NCI-H2227 (cell line): ENCODE measurements at regions not wholly inside any gene's neighbourhood (a gene's known extent, or its start where the extent isn't known, plus 50 kb on each side); places are given as distances from the start of the nearest gene placed in this dataset.

Source experiments
- DNase-seq: peaks from one replicate; lab custom pipeline; 2025; ENCODE audit not compliant: unreplicated experiment; lab: John Stamatoyannopoulos, UW

DNA sequence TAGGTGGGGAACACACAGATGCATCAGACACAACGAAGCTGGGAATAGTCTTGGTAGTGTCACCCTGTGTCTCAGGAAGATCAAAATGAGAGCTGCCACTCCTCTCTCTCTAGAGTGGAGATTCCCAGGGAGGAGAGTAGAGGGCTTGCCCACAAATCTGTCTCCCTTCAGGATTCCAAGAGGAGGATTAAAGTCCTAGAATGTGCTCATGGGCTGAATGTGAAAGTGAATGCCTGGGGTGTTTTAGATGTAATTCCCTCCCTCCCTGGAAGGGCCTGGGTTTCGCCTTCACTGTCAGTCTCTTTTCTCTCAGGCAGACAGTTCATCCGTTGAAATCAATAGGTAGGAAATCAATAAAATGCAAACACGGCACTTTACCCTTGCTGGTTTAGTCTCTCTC, 282.6 kb upstream of the PPARGC1A start:
- DNase-seq, result no peak

DNA sequence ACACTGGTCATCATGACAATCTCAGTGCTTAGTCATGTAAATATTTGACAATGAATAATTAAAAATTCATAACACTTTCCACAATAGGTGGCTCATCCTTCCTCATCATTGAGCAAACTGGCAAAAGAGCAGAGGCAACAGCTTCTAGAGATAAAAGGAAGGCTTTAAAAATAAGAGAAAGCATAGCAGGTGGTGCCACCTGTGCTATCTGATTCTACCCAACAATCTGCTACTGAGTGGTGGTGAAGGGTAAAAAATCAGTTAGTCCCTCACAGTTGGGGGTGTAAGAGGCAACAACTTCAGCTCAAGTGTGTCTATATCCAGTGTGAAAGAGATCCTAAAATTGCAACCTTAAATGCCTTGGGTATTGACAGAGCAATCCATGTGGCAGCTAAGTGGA, 280.1 kb upstream of the PPARGC1A start:
- DNase-seq, result no peak

DNA sequence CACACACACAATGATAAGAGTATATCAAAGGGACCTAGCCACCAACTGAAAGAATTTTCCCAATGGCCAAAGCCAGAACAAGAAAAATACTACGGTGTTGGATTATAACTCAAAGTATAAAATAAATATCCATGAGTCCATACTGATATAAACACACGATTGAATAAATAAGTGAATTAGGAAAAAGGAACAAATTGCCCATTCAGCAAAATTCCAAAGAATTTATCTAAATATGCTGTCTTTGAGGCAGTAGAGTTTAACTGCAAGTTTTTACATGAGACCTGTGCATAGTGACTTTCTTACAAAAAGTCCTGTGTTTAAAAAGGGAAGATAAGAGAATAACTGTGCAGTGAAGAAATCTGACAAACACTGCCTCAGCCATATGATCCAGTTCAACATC, 278.8 kb upstream of the PPARGC1A start:
- no peak for DNase-seq

DNA sequence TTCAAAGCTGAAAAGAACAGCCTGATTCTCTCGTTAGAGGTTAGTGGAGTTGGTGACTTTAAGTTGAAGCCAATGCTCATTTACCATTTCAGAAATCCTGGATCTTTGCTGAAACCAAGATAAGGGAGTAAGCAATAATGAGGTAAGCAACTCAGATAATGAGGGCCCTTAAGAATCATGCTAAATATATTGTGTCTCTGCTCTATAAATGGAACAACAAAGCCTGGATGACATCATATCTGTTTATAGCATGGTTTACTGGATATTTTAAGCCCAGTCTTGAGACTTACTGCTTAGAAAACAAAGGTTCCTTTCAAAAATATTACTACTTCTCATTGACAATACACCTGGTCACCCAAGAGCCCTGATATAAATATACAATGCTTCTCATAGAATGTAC, 276.7 kb upstream of the PPARGC1A start:
- no peak for DNase-seq

DNA sequence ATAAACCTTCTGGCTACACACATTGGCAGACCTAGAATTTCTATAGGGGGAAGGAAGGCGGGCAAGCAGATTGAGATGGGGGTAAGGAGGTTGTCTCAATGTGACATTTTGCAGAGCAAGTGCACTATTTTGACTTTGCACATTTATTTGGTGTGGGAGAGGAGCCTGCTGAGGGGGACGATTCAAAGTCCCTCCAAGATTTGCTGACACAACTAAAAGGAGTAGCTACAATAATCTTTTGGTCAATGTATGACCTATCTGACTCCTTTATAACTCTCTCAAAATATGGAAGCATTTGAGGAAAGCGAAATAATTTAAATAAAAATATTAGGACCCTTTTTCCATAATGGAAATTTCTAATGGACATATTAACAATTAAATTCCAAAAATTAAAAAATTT, 274.9 kb upstream of the PPARGC1A start:
- DNase-seq, result no peak

DNA sequence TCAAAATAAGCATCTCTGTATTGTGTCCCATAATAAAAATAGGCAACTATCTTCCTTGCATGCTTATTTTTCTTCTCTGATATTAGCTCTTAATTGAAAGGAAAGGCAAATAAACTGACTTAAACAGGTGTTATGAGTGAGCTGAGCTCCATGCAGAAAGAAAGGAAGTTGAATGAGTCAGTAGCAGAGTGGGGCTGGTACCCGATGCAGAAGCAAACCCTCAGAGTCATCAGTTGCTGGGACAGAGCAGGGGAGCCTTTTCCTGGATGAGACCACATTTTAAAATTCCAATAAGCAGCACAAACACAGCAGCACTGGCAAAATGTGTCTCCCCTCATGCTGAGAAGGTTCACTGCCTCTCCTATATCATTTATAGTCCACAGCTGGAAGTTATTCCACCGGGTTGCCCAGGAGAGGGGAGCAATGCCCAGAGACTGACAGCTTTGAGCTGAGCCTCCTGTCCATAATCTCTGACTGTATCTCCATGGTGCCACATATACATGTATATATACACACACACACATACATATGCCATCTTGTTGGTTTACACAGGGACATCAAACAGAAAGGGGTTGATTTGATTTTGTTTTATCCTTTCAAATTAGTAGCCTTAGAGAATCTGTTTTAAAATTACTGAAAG, 274.3 kb upstream of the PPARGC1A start:
- no peak for DNase-seq

DNA sequence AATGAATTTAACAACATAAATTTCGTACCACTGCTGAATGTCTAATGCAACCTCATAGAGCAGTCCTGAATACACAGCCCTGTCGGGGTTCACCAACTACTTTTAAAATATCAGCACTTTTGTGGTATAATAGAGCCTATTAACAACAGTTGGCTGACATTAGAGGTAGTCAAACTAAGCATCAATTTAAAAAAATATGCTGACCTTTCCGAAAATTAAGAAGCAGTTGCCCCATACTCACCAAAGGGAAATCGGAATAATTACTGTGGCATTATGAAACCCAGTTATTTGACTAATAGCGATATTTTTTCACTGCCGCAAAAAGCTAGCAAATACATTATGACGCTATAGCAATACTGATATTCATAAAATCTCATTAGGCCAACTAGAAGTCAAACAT, 273.5 kb upstream of the PPARGC1A start:
- no peak for DNase-seq

DNA sequence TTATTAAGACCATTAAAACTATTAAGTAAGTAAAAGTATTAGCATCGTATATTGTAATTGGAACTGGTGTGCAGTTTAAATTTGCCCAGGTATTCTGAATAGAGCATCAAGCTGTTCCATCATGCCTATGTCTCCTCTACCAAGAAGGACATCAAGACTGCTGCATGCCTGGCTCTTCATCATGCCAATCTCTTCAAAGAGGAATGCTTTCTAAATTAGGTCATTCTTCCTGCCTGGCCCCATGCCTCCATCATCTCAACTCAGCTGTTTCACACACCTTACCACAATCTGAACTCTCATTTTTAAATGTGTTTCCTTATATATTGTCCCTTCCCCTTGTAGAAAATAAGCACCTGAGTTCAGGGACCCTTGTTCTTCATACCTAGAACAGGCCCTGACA, 270.5 kb upstream of the PPARGC1A start:
- DNase-seq, result no peak

DNA sequence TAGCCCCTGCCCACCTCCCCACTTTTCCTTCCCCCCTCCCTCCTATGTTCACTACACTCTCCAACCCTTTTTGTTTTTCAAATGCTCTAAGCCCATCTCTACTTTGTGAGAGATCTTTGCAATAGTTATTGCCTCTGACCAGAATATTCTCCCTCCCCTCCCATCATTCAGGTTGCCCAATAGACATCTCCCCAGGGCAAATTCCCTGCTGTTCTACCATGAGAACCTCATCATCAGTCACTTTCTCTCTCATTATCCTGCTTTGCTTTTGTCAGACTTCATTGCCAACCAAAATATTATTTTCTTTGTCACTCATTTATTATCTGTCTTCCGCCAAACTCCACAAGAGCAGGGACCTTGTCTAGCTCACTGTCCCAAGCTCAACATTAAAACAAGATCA, 268.2 kb upstream of the PPARGC1A start:
- DNase-seq, result no peak

DNA sequence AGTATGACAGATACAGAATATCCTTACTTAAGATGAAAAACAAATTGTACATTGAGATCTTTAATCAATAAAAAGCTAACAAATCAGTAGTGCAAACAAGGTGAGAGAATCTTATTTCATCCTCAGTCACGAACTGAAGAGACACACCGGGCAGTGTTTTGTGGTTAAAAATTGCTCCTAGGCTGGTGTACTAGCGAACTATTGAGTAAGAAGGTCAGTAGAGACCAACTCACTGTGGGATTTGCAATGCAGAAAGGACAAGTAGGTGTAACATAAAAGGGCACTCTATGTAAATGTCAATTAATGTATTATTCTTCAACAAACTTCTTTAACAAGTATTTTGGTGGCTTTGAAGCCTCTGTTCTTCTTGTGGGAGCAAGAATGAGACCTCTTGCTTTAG, 260.2 kb upstream of the PPARGC1A start:
- DNase-seq, result no peak

DNA sequence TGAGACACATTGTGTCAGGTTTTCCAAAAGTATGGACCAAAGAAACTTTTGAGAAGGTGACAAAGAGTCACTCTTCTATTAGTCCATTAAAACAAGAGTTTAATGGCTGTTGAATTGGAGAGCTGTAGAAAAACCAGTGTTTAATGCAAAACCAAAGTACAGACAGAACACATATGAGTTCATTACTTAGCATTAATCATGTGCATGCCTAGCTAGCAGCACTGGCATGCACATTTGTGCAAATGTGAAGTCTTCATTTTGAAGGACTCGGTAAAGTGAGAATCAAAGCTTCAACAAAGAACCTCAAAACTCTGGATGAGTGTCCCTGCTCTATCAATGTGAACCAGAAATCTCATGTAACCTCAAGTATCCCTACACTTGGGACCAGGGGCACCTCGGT, 256.3 kb upstream of the PPARGC1A start:
- DNase-seq, result no peak

DNA sequence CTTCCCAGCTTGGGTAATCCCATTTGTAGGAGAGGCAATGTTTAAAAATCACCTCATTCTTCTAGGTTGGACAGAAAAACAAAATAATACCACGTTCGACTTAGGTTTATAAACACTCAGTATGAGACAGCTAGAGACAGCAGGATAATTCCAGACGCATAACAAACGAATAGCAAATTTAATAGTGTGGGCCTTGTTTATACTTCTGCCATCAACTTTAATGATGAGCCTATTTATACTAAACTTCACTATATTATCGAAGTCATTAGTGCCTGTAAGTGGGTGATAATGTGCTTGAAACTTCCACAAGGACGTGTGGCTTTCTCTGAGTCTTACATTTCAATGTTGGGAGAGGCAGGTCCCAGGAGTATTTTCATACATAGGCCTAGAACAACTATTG, 255.7 kb upstream of the PPARGC1A start:
- no peak for DNase-seq

DNA sequence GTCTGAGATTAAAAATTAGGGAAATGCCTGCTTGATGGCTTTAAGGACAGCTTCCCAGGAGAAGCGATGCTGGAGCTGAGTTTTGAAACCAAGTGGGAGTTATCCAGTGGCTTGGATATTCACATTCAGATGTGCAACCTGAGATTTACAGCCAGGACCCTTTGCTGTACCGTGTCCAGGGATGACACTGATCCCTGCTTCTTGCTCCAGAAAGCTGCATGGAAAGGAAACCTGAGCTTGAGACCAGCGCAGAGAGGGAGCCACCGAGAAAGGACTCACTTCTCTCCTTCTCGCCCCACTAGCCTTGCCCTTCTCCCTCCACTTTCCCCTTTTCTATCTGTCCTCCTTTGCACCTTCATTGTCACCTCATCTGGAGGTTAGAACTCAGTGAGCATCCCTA, 254.5 kb upstream of the PPARGC1A start:
- DNase-seq, result no peak

DNA sequence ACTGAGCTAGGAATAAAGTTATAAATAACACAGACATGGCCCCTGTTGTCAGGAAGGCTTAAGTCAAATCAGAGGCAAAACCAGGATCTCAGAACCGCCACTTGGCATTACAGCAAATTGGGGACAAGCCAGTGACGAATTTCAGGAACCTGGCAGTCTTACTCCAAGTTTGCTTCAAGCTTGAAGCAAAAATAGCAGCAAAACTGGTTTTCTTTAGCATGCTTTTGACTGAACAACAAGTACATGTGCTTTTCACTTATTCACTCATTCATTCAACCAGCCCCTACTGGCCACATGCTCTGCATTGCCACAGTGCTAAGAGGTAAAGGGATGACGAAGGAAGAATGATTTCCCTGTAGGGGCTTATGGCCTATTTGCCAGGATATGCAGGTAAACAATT, 253.9 kb upstream of the PPARGC1A start:
- no peak for DNase-seq

DNA sequence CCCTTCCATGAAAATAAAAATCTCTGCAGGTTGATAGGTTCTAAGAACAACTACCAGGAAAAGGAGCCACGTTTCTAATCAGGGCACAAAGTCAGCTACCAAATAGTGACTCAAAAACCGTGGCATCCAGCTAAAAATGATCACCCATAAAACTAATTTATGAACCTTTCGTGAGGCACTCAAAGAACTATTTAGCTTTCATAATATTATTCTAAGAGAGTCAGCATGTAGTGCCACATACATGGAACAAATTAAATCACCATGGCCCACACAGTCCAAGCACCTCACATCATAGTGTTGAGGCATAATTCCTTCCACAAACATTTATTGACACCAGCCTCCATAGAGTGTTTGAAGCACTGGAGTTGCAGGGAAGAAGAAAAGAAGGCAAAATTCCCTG, 252.0 kb upstream of the PPARGC1A start:
- no peak for DNase-seq

DNA sequence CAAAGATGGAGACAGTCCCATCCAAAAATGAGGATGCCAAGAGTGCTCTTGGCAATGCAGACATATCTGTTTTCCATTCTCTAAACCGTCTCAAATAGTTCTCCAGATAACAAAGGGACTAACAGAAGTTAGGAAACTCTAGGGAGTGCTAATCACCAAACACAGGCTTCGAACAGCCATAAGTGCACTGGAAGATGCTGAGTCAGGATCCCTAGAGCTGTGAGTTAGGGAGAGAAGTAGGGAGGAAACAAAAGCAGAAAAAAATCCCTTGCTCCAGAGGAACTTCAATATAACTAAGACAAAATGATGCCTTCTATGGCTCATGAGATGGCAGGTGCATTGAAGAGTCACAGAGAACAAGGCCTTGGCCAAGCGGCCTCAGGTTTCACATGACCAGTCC, 251.0 kb upstream of the PPARGC1A start:
- no peak for DNase-seq

DNA sequence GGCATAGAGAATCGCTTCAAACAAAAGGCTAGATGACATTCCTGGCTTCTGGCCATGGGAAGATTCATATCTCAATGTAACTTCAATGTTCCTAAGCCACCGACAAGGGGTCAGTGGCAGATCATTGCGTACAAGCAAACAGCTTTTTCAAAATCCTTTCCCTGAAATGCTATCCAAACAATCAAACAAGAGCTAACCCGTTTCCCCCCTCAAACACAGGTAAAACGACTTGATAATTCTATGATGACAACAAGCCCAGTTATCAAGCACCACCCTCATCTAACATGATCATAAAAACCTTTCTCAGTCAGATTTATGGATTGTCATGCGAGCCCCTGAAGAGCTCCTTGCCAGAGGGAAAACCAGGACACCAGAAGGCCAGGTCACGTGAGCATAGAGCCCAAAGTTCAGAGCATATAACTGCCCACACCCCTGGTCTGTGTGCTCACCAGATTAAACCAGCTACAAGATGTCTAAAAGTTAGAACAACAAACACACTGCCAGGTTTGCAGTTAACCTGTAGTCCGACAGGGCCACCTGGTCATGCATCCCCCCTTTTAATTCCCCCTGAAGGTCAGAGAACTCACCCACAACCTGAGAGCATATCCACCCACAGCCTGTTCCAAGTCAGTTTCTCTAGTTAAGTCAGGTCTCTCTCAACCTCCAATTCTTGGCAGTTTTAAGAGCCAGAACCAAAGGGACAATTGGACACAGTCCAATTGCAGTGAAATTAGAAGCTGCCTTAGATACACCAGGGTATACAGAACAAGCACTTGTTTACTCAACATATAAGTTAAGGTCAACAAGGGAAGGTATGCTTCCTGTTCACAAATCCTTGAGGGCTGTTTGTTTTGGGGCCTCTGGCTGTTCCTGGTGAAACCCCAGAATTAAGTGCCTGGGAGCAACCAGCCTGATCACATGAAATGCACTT, 248.1 kb upstream of the PPARGC1A start:
- no peak for DNase-seq

DNA sequence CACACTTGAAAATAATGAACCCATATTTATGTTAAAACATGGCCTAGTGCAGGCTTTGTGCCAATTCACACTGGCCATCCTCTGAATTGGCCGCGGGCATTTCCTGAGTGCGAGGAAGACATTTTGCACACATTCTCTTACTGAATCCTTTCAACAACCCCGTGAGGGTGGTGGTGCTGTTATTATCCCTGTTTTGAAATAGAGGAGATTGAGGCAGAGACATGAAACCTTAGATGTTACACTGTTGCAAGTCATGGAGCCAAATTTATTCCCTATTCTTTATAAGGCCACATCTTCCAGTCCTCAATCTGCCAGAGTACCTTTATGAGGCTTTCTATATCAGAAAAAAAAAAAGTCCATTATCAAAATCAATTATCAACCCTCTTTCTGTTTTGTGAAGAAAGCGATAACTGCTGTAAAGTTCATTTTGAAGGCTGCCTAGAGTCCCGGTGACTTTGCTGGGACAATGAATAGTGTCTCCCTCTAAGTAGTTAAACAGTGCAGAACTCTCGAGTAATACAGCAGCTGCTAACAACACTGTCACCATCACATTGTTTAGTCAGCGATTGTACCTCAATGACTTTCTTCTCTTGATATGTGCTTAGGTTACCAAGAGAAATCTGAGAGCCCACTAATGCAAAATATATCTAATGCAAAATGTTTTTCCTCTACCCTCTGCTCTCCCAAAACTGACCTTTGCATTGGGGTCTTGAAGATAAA, 242.3 kb upstream of the PPARGC1A start:
- DNase-seq, result no peak

DNA sequence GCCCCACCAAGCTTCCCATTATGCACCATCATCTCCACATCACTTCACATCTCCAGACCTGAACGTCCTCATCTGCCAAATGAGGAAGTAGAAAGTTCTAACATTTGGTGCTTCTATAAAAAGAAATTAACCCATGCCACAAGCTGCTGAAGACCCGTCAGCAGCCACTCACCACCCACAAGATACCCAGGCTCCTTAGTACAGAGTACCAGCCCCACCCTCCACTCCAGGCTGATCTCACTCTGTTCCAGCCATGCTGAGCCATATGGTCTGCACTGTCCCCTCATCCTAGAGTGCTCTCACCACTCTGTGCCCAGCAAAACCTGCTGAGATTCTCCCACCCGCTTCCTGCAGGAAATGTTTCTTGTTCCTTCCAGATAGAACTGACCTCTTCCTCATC, 240.8 kb upstream of the PPARGC1A start:
- DNase-seq, result no peak

DNA sequence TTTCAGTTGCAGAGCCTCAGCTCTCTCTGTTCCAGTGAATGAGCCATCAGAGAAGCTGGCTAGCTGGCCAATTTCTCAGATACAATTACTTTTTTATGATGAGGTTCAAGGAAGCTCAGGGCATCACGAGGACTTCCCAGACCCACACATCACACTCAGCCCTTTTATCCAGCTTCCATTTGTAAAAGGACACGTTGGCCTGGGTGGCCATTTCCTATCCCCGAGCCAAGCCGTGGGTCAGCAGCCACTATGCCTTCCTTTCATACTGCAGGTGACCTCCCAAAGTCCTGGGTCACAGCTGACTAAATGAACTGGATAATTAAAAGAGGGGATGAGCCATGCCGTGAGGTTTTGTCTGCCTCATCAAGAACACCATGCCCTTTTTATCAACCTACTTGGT, 236.9 kb upstream of the PPARGC1A start:
- no peak for DNase-seq

DNA sequence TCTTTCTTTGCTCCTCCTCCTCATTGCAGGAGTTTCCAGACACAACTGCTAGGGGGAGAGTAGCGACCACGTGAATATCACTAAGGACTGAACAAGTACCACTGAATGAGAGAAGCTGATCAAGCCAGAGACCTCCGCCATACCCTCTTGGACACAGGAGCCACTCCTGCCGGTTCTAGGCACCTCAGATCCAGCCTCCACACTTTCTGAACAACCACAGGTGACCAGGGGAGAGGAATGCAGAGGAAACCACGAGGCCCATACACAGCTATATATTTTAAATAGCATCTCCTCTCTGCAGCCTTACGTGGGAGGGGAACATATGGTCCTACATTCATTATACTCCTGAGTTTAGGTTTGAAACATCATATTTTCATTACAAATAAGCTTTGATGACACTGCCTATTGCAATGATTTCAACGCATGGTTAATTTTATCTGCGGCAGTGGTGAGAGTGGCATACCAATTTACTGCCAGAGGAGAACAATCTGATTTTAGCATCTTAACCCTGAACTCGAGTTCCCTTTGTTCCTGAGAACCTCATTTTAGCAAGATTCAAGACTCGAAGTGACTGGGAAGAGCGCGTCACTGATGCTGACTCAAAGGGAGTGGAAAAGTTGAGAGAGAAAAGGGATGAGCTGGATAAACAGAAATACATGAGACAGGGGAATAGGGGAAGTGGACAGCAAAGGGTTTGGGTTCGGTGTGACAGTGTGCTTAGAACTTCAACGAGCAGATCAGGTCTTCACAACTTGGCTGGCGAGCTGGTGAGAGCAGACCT, 231.7 kb upstream of the PPARGC1A start:
- DNase-seq, result no peak
